ENCODE measurements at regions not wholly inside any gene's neighbourhood (a gene's known extent, or its start where the extent isn't known, plus 50 kb on each side); places are given as distances from the start of the nearest gene placed in this dataset.

GRCh38 chr6:6930223-6930880 is 177.4 kb upstream of the RREB1 start:
- no peak for TF ChIP-seq NFIC (IDR thresholded peaks at IDR 0.05)
- no peak for TF ChIP-seq CEBPB (IDR thresholded peaks at IDR 0.05)
- TF ChIP-seq EP300 (IDR thresholded peaks at IDR 0.05; ENCODE audit: borderline replicate concordance), result no peak
- no peak for TF ChIP-seq YY1 (IDR thresholded peaks at IDR 0.05; ENCODE audit: low read depth)
- TF ChIP-seq EGR1 (IDR thresholded peaks at IDR 0.05), result no peak
- TF ChIP-seq RAD21 (IDR thresholded peaks at IDR 0.05; ENCODE audit: low read depth), result no peak
- TF ChIP-seq ZBTB7A (IDR thresholded peaks at IDR 0.05; ENCODE audit: low read depth), result no peak
- TF ChIP-seq USF1 (IDR thresholded peaks at IDR 0.05), result no peak
- no peak for TF ChIP-seq MAX (IDR thresholded peaks at IDR 0.05)
- no peak for TF ChIP-seq FOXM1 (IDR thresholded peaks at IDR 0.05; ENCODE audit: borderline replicate concordance, low read depth)
- TF ChIP-seq TCF12 (IDR thresholded peaks at IDR 0.05; ENCODE audit: low read depth), result no peak
- no peak for TF ChIP-seq TEAD4 (IDR thresholded peaks at IDR 0.05)
- no peak for TF ChIP-seq REST (IDR thresholded peaks at IDR 0.05; ENCODE audit: low read depth)
- no peak for TF ChIP-seq TAF1 (IDR thresholded peaks at IDR 0.05; ENCODE audit: low read depth)

- TF ChIP-seq USF1 (IDR thresholded peaks at IDR 0.05), result no peak
- TF ChIP-seq FOXM1 (IDR thresholded peaks at IDR 0.05; ENCODE audit: borderline replicate concordance, low read depth), result no peak
- TF ChIP-seq YY1 (IDR thresholded peaks at IDR 0.05; ENCODE audit: low read depth), result no peak
- no peak for TF ChIP-seq TCF12 (IDR thresholded peaks at IDR 0.05; ENCODE audit: low read depth)
- TF ChIP-seq TEAD4 (IDR thresholded peaks at IDR 0.05), result no peak
- no peak for TF ChIP-seq REST (IDR thresholded peaks at IDR 0.05; ENCODE audit: low read depth)
- no peak for TF ChIP-seq TAF1 (IDR thresholded peaks at IDR 0.05; ENCODE audit: low read depth)
- TF ChIP-seq MAX (IDR thresholded peaks at IDR 0.05), result no peak
- TF ChIP-seq NFIC (IDR thresholded peaks at IDR 0.05), result no peak
These were observed 176.4 kb upstream of the RREB1 start for GRCh38 chr6:6931071-6932025.

- TF ChIP-seq USF1 (IDR thresholded peaks at IDR 0.05), result no peak
- TF ChIP-seq CREB1 (IDR thresholded peaks at IDR 0.05; ENCODE audit: low read depth), result no peak
- no peak for TF ChIP-seq EP300 (IDR thresholded peaks at IDR 0.05; ENCODE audit: borderline replicate concordance)
- no peak for TF ChIP-seq REST (IDR thresholded peaks at IDR 0.05; ENCODE audit: low read depth)
- no peak for TF ChIP-seq NFIC (IDR thresholded peaks at IDR 0.05)
- TF ChIP-seq FOXM1 (IDR thresholded peaks at IDR 0.05; ENCODE audit: borderline replicate concordance, low read depth), result no peak
- TF ChIP-seq RAD21 (IDR thresholded peaks at IDR 0.05; ENCODE audit: low read depth), result no peak
- TF ChIP-seq ZBTB7A (IDR thresholded peaks at IDR 0.05; ENCODE audit: low read depth), result no peak
- TF ChIP-seq TAF1 (IDR thresholded peaks at IDR 0.05; ENCODE audit: low read depth), result no peak
- TF ChIP-seq EGR1 (IDR thresholded peaks at IDR 0.05), result no peak
- no peak for TF ChIP-seq TEAD4 (IDR thresholded peaks at IDR 0.05)
These were observed 175.4 kb upstream of the RREB1 start for GRCh38 chr6:6932341-6932740.

All from Ishikawa (cell line).